Neuronal stem cell (in vitro differentiated cells): ENCODE measurements at regions not wholly inside any gene's neighbourhood (a gene's known extent, or its start where the extent isn't known, plus 50 kb on each side); places are given as distances from the start of the nearest gene placed in this dataset.

Source experiments
- DNase-seq: peaks from one replicate; pipeline ENCODE4 v3.0.0-alpha.2; 2013; ENCODE audit warnings: low spot score
- H2AFZ ChIP-seq: one replicate; pipeline ENCODE4 v1.6.1; 2013; ENCODE audit warnings: mild to moderate bottlenecking, low read length, inconsistent platforms
- H2AK5ac ChIP-seq: 2 replicates; pipeline ENCODE4 v1.6.1; 2013; ENCODE audit warnings: low read depth, mild to moderate bottlenecking, inconsistent platforms, low read length, moderate library complexity, mixed read lengths
- H2BK120ac ChIP-seq: 2 replicates; pipeline ENCODE4 v1.6.1; 2013; ENCODE audit warnings: low read depth, mild to moderate bottlenecking, inconsistent platforms, low read length, moderate library complexity, mixed read lengths
- H2BK12ac ChIP-seq: one replicate; pipeline ENCODE4 v1.6.1; 2013; ENCODE audit warnings: low read length, inconsistent platforms
- H2BK15ac ChIP-seq: 2 replicates; pipeline ENCODE4 v1.6.1; 2013; ENCODE audit warnings: mild to moderate bottlenecking, low read length, inconsistent platforms, mixed read lengths
- H2BK5ac ChIP-seq: one replicate; pipeline ENCODE4 v1.6.1; 2013; ENCODE audit warnings: inconsistent platforms, mild to moderate bottlenecking, low read length, moderate library complexity
- H3K14ac ChIP-seq: one replicate; pipeline ENCODE4 v1.6.1; 2013; ENCODE audit warnings: low read length, inconsistent platforms
- H3K18ac ChIP-seq: 2 replicates; pipeline ENCODE4 v1.6.1; 2013; ENCODE audit warnings: low read length, inconsistent platforms
- H3K23ac ChIP-seq: 2 replicates; pipeline ENCODE4 v1.6.1; 2013; ENCODE audit warnings: low read depth, mild to moderate bottlenecking, mixed read lengths, low read length, inconsistent platforms; ENCODE audit not compliant: poor library complexity
- H3K27ac ChIP-seq: replicated peaks from 3 replicates; pipeline ENCODE4 v1.5.1; 2013; ENCODE audit warnings: low read length, inconsistent platforms
- H3K27me3 ChIP-seq, 3 experiments: 2 replicates each; pipeline ENCODE4 v1.6.1; 2013; ENCODE audit warnings: low read length in 3 of 3, mild to moderate bottlenecking in 2 of 3, inconsistent platforms in 1 of 3, low read depth in 1 of 3, mixed read lengths in 1 of 3, moderate library complexity in 1 of 3; ENCODE audit not compliant: control insufficient read depth in 3 of 3, insufficient read depth in 3 of 3
- H3K36me3 ChIP-seq, 2 donors: replicated peaks in 1 of 2; 2 replicates each; pipeline ENCODE4 v1.6.1; 2013; ENCODE audit warnings: low read length in 2 of 2; ENCODE audit not compliant: control insufficient read depth in 2 of 2, insufficient read depth in 2 of 2
- H3K4ac ChIP-seq: 2 replicates; pipeline ENCODE4 v1.6.1; 2013; ENCODE audit warnings: inconsistent platforms, mild to moderate bottlenecking, low read length, moderate library complexity
- H3K4me1 ChIP-seq, 2 donors: 1 replicate in 1 of 2; 2 replicates in 1 of 2; pipeline ENCODE4 v1.6.1; 2013; ENCODE audit warnings: low read length in 2 of 2, low read depth in 1 of 2; ENCODE audit not compliant: control insufficient read depth in 2 of 2, insufficient read depth in 1 of 2
- H3K4me2 ChIP-seq: one replicate; pipeline ENCODE4 v1.6.1; 2013; ENCODE audit warnings: mild to moderate bottlenecking, low read length, inconsistent platforms; ENCODE audit not compliant: insufficient read depth, poor library complexity, severe bottlenecking
- H3K4me3 ChIP-seq, 2 donors: 2 replicates each; pipeline ENCODE4 v1.5.1; 2013; ENCODE audit warnings: low read length in 2 of 2, mild to moderate bottlenecking in 2 of 2, inconsistent platforms in 1 of 2, moderate library complexity in 1 of 2
- H3K79me1 ChIP-seq: one replicate; pipeline ENCODE4 v1.6.1; 2013; ENCODE audit warnings: low read depth, mild to moderate bottlenecking, inconsistent platforms, low read length, moderate library complexity
- H3K9ac ChIP-seq: one replicate; pipeline ENCODE4 v1.6.1; 2013; ENCODE audit warnings: mild to moderate bottlenecking, low read depth, low read length, inconsistent platforms; ENCODE audit not compliant: poor library complexity
- H3K9me3 ChIP-seq, 2 donors: replicated peaks in 1 of 2; 2 replicates each; pipeline versions ENCODE3 to v1.6.1; 2013; ENCODE audit warnings: low read length in 2 of 2, mild to moderate bottlenecking in 2 of 2, inconsistent platforms in 1 of 2, low read depth in 1 of 2, mixed read lengths in 1 of 2, moderate library complexity in 1 of 2; ENCODE audit not compliant: control insufficient read depth in 2 of 2, insufficient read depth in 1 of 2
- H4K8ac ChIP-seq: one replicate; pipeline ENCODE4 v1.6.1; 2013; ENCODE audit warnings: low read depth, mild to moderate bottlenecking, inconsistent platforms, low read length, moderate library complexity
- H4K91ac ChIP-seq: one replicate; pipeline ENCODE4 v1.6.1; 2013; ENCODE audit warnings: low read length, low read depth, mild to moderate bottlenecking, inconsistent platforms; ENCODE audit not compliant: poor library complexity
- WGBS, 2 donors: extraction: QIAGEN DNeasy Blood & Tissue Kit; methylation state at CpG; one replicate each; pipeline ENCODE4 v1.1.7; 2013; ENCODE audit warnings: missing lambda C conversion rate in 2 of 2, mixed read lengths in 1 of 2; ENCODE audit not compliant: insufficient read length in 2 of 2, insufficient replicate concordance in 1 of 2; ENCODE audit errors: extremely low coverage in 2 of 2; 5-methylcytosine and 5-hydroxymethylcytosine counted together

GRCh38 chr1:147824798-147825197 lies 64.4 kb upstream of the GJA5 start:
- H3K18ac ChIP-seq, result no peak overlapping the region
- no peak for DNase-seq
- H3K4me1 ChIP-seq, result no peaks in the 10 kb centered on the region
- H3K4ac ChIP-seq, result no peak overlapping the region
- WGBS, 2 donors, result no CpG with 5 or more reads among the region's 4 CpGs
- H3K14ac ChIP-seq, result no peak overlapping the region
- H2BK120ac ChIP-seq, result no peak overlapping the region
- H3K9ac ChIP-seq, result no peak overlapping the region
- no peak overlapping the region for H2BK5ac ChIP-seq
- H2BK12ac ChIP-seq, result no peak overlapping the region
- no peaks in the 10 kb centered on the region for H3K79me1 ChIP-seq
- H2AFZ ChIP-seq, result no peak overlapping the region
- H3K4me2 ChIP-seq, result no peak overlapping the region
- H3K9me3 ChIP-seq, result no peaks in the 10 kb centered on the region
- H2AK5ac ChIP-seq, result no peak overlapping the region
- no peak overlapping the region for H3K4me3 ChIP-seq
- H4K8ac ChIP-seq, result no peak overlapping the region
- H4K91ac ChIP-seq, result no peak overlapping the region
- H3K36me3 ChIP-seq, result no peaks in the 10 kb centered on the region
- no peaks in the 10 kb centered on the region for H3K27me3 ChIP-seq
- no peak overlapping the region for H2BK15ac ChIP-seq
- no peak overlapping the region for H3K23ac ChIP-seq
- H3K27ac ChIP-seq, result no peak overlapping the region

- Histone ChIP-seq H2BK15ac (no peak overlapping the region), H3K4me2 (no peak overlapping the region), H4K8ac (no peak overlapping the region), H3K27me3 (no peaks in the 10 kb centered on the region), H2AFZ (no peak overlapping the region), H3K79me1 (no peaks in the 10 kb centered on the region), H3K23ac (no peak overlapping the region), H3K9me3 (no peaks in the 10 kb centered on the region), H3K18ac (no peak overlapping the region), H3K4ac (no peak overlapping the region), H3K36me3 (no peaks in the 10 kb centered on the region), H3K9ac (no peak overlapping the region), H3K4me3 (no peak overlapping the region), H3K4me1 (no peaks in the 10 kb centered on the region), H3K27ac (no peak overlapping the region), H2BK5ac (no peak overlapping the region), H3K14ac (no peak overlapping the region), H2BK120ac (no peak overlapping the region), H4K91ac (no peak overlapping the region), H2AK5ac (no peak overlapping the region), H2BK12ac (no peak overlapping the region)
- WGBS, 2 donors, result no CpG with 5 or more reads among the region's 1 CpG
- DNase-seq, result no peak
Observed at GRCh38 chr1:147825586-147825985, 65.2 kb upstream of the GJA5 start.

DNA sequence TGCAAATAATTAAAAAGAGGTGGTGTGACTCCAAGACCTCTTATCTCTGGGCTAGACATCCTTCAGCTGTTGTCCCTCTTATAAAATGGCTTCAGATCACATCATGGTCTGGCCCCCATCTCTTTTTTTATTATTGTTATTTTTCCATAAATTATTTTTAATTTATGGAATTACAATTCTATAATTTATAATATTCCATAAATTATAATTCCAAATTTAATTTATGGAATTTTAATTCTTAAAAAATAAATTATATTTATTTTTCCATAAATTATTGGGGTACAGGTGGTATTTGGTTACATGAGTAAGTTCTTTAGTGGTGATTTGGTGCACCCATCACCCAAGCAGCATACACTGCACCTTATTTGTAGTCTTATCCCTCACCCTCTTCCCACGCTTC lies 65.9 kb upstream of the GJA5 start:
- Histone ChIP-seq H3K9me3 (no peaks in the 10 kb centered on the region), H2AK5ac (no peak overlapping the region), H3K79me1 (no peaks in the 10 kb centered on the region), H3K4me1 (no peaks in the 10 kb centered on the region), H4K8ac (no peak overlapping the region), H3K4me2 (no peak overlapping the region), H2BK120ac (no peak overlapping the region), H2AFZ (no peak overlapping the region), H3K36me3 (no peaks in the 10 kb centered on the region), H3K23ac (no peak overlapping the region), H2BK12ac (no peak overlapping the region), H2BK5ac (no peak overlapping the region), H3K14ac (no peak overlapping the region), H4K91ac (no peak overlapping the region), H3K9ac (no peak overlapping the region), H3K27me3 (no peaks in the 10 kb centered on the region), H2BK15ac (no peak overlapping the region), H3K18ac (no peak overlapping the region), H3K4ac (no peak overlapping the region), H3K27ac (no peak overlapping the region), H3K4me3 (no peak overlapping the region)
- no CpG with 5 or more reads among the region's 1 CpG for WGBS, 2 donors
- DNase-seq, result no peak

GRCh38 chr1:147833231-147833860 lies 69.2 kb upstream of the GJA8 start:
- WGBS, 2 donors, result no CpG with 5 or more reads among the region's 3 CpGs
- no peak for DNase-seq

More at GRCh38 chr1:147833231-147833860, 69.2 kb upstream of the GJA8 start:
- peaks cover 8 to 21% of the 10 kb centered on the region in 2 donors for H3K4me1 ChIP-seq
- H3K23ac ChIP-seq, result no peak overlapping the region
- no peaks in the 10 kb centered on the region for H3K36me3 ChIP-seq
- no peak overlapping the region for H3K4me2 ChIP-seq
- H3K18ac ChIP-seq, result peak overlapping the region; percentile 38
- H2BK120ac ChIP-seq, result no peak overlapping the region
- H3K79me1 ChIP-seq, result no peaks in the 10 kb centered on the region
- H2AFZ ChIP-seq, result no peak overlapping the region
- no peaks in the 10 kb centered on the region for H3K9me3 ChIP-seq
- no peak overlapping the region for H4K8ac ChIP-seq
- H3K9ac ChIP-seq, result no peak overlapping the region
- H3K14ac ChIP-seq, result no peak overlapping the region
- no peak overlapping the region for H4K91ac ChIP-seq
- no peak overlapping the region for H3K27ac ChIP-seq
- no peaks in the 10 kb centered on the region for H3K27me3 ChIP-seq
- no peak overlapping the region for H2AK5ac ChIP-seq
- H3K4me3 ChIP-seq, result no peak overlapping the region
- no peak overlapping the region for H3K4ac ChIP-seq
- no peak overlapping the region for H2BK12ac ChIP-seq
- H2BK5ac ChIP-seq, result no peak overlapping the region
- no peak overlapping the region for H2BK15ac ChIP-seq
